GM23248 (cell line): ENCODE measurements at regions not wholly inside any gene's neighbourhood (a gene's known extent, or its start where the extent isn't known, plus 50 kb on each side); places are given as distances from the start of the nearest gene placed in this dataset.
"Not testable (repeated sequence)": the region's sequence is repeated elsewhere in the genome, so short reads cannot be mapped to it uniquely, and the experiment has no call there.

Source experiments
- DNase-seq: peaks from one replicate; pipeline ENCODE4 v3.0.0-alpha.2; 2015
- H2AFZ ChIP-seq: fragments of 200-600 bp; sonication (generic); 2 replicates; pipeline ENCODE4 v1.6.1; 2016; ENCODE audit warnings: antibody characterized with exemption
- H3F3A ChIP-seq: fragments of 200-600 bp; sonication (generic); 2 replicates; pipeline ENCODE4 v1.6.1; 2016; ENCODE audit warnings: mild to moderate bottlenecking, antibody characterized with exemption, mixed run types; ENCODE audit not compliant: insufficient read depth
- H3K27ac ChIP-seq: fragments of 200-600 bp; sonication (generic); 2 replicates; pipeline ENCODE4 v1.5.1; 2016; ENCODE audit warnings: mild to moderate bottlenecking
- H3K27me3 ChIP-seq: fragments of 200-600 bp; sonication (generic); replicated peaks from 2 replicates; pipeline ENCODE4 v1.6.1; 2016; ENCODE audit warnings: mild to moderate bottlenecking; ENCODE audit not compliant: insufficient read depth
- H3K36me3 ChIP-seq: fragments of 200-600 bp; sonication (generic); 2 replicates; pipeline ENCODE4 v1.6.1; 2016; ENCODE audit warnings: low read depth, mild to moderate bottlenecking
- H3K4me1 ChIP-seq: fragments of 200-600 bp; sonication (generic); 2 replicates; pipeline ENCODE4 v1.6.1; 2016; ENCODE audit warnings: mild to moderate bottlenecking; ENCODE audit not compliant: insufficient read depth
- H3K4me2 ChIP-seq: fragments of 200-600 bp; sonication (generic); one replicate; pipeline ENCODE4 v1.6.1; 2016; ENCODE audit warnings: mild to moderate bottlenecking; ENCODE audit not compliant: unreplicated experiment
- H3K4me3 ChIP-seq: fragments of 200-600 bp; sonication (generic); 2 replicates; pipeline ENCODE4 v1.5.1; 2016; ENCODE audit warnings: mild to moderate bottlenecking
- H3K79me2 ChIP-seq: fragments of 200-600 bp; sonication (generic); 2 replicates; pipeline ENCODE4 v1.6.1; 2016; ENCODE audit warnings: mild to moderate bottlenecking; ENCODE audit not compliant: insufficient read depth
- H3K9ac ChIP-seq: fragments of 200-600 bp; sonication (generic); 2 replicates; pipeline ENCODE4 v1.6.1; 2016; ENCODE audit warnings: mild to moderate bottlenecking
- H3K9me2 ChIP-seq: fragments of 200-600 bp; sonication (generic); 2 replicates; pipeline ENCODE4 v1.6.1; 2016; ENCODE audit warnings: mixed run types, mild to moderate bottlenecking, moderate library complexity; ENCODE audit not compliant: insufficient read depth
- H3K9me3 ChIP-seq: fragments of 200-600 bp; sonication (generic); one replicate; pipeline ENCODE4 v1.6.1; 2017; ENCODE audit warnings: low read depth
- H4K20me1 ChIP-seq: fragments of 200-600 bp; sonication (generic); 2 replicates; pipeline ENCODE4 v1.6.0; 2016; ENCODE audit not compliant: insufficient read depth
- WGBS, 2 experiments: methylation state at CpG; one replicate each; pipeline ENCODE4 v1.1.6; 2015 to 2017; ENCODE audit warnings: low lambda C conversion rate in 2 of 2, low coverage in 1 of 2; ENCODE audit errors: missing lambda C conversion rate in 2 of 2; 5-methylcytosine and 5-hydroxymethylcytosine counted together
- in situ Hi-C: fragments of 300-500 bp; cut with MboI; formaldehyde crosslinking; loops from 2 replicates; pipeline ENCODE4 v1.15.0; 2020

- H3K9ac ChIP-seq, H4K20me1 ChIP-seq, H3K4me2 ChIP-seq, H3K36me3 ChIP-seq, H3K27ac ChIP-seq, H2AFZ ChIP-seq, H3K27me3 ChIP-seq, H3K4me3 ChIP-seq, in situ Hi-C loops, H3K9me2 ChIP-seq, H3K79me2 ChIP-seq, H3K9me3 ChIP-seq, DNase-seq, H3F3A ChIP-seq, H3K4me1 ChIP-seq: not testable (repeated sequence)
- WGBS, 2 experiments, result 12 to 14% methylated on average over 1 of the region's 1 CpG
These were observed 228.9 kb downstream of the SPATA31A6 start for GRCh38 chr9:42412354-42412753.

- H3K9me3 ChIP-seq, H3K27me3 ChIP-seq, H3K79me2 ChIP-seq, H3K9me2 ChIP-seq, DNase-seq, H3K4me1 ChIP-seq, H3K36me3 ChIP-seq, H4K20me1 ChIP-seq, in situ Hi-C loops, H3K9ac ChIP-seq, H3K27ac ChIP-seq, H2AFZ ChIP-seq, H3K4me3 ChIP-seq, H3K4me2 ChIP-seq, H3F3A ChIP-seq: not testable (repeated sequence)
- WGBS, 2 experiments, result 25 to 40% methylated on average over 1 of the region's 1 CpG
These were observed 231.4 kb downstream of the SPATA31A6 start for GRCh38 chr9:42414865-42415264.

GRCh38 chr9:42419652-42420051 is 236.2 kb downstream of the SPATA31A6 start:
- DNase-seq, H3K4me3 ChIP-seq, H2AFZ ChIP-seq, H3K9me3 ChIP-seq, H3K9ac ChIP-seq, H3K9me2 ChIP-seq, H3F3A ChIP-seq, H3K79me2 ChIP-seq, H4K20me1 ChIP-seq, in situ Hi-C loops, H3K27ac ChIP-seq, H3K27me3 ChIP-seq, H3K36me3 ChIP-seq, H3K4me2 ChIP-seq, H3K4me1 ChIP-seq: not testable (repeated sequence)
- 38 to 71% methylated on average over 2 of the region's 8 CpGs for WGBS, 2 experiments

- in situ Hi-C loops, H3K79me2 ChIP-seq, H3K9me2 ChIP-seq, H4K20me1 ChIP-seq, H2AFZ ChIP-seq, H3K4me2 ChIP-seq, H3K27me3 ChIP-seq, H3K9ac ChIP-seq, H3K36me3 ChIP-seq, DNase-seq, H3K9me3 ChIP-seq, H3F3A ChIP-seq, H3K4me3 ChIP-seq, H3K27ac ChIP-seq, H3K4me1 ChIP-seq: not testable (repeated sequence)
- WGBS, 2 experiments, result 0 to 4% methylated on average over 2 of the region's 2 CpGs
These were observed 236.9 kb downstream of the SPATA31A6 start for GRCh38 chr9:42420324-42420723.

GRCh38 chr9:42421630-42422029 is 238.2 kb downstream of the SPATA31A6 start:
- H3K27ac ChIP-seq, in situ Hi-C loops, H3K9me3 ChIP-seq, H3K4me1 ChIP-seq, H3K36me3 ChIP-seq, H4K20me1 ChIP-seq, H2AFZ ChIP-seq, H3K9ac ChIP-seq, DNase-seq, H3K9me2 ChIP-seq, H3K27me3 ChIP-seq, H3K79me2 ChIP-seq, H3F3A ChIP-seq, H3K4me3 ChIP-seq, H3K4me2 ChIP-seq: not testable (repeated sequence)
- WGBS, 2 experiments, result 46 to 63% methylated on average over 5 to 6 of the region's 8 CpGs

- H3K27me3 ChIP-seq, H2AFZ ChIP-seq, H3K79me2 ChIP-seq, in situ Hi-C loops, H3K27ac ChIP-seq, H3K9ac ChIP-seq, H3K9me3 ChIP-seq, H3K36me3 ChIP-seq, H3K4me2 ChIP-seq, H3K4me3 ChIP-seq, H3F3A ChIP-seq, H3K9me2 ChIP-seq, H4K20me1 ChIP-seq, H3K4me1 ChIP-seq: not testable (repeated sequence)
- WGBS, 2 experiments, result 30 to 33% methylated on average over 4 of the region's 4 CpGs
- DNase-seq, result peak; percentile 57
These were observed 247.5 kb downstream of the SPATA31A6 start for GRCh38 chr9:42430674-42431615.

- DNase-seq, H2AFZ ChIP-seq, H3K4me3 ChIP-seq, H4K20me1 ChIP-seq, H3K36me3 ChIP-seq, H3K4me2 ChIP-seq, H3K27ac ChIP-seq, H3F3A ChIP-seq, H3K4me1 ChIP-seq, in situ Hi-C loops, H3K27me3 ChIP-seq, H3K9me3 ChIP-seq, H3K9me2 ChIP-seq, H3K79me2 ChIP-seq, H3K9ac ChIP-seq: not testable (repeated sequence)
- 0% methylated on average over 1 of the region's 1 CpG for WGBS, 2 experiments
These were observed 248.2 kb downstream of the SPATA31A6 start for GRCh38 chr9:42431616-42432010.
